ENCODE measurements at regions not wholly inside any gene's neighbourhood (a gene's known extent, or its start where the extent isn't known, plus 50 kb on each side); places are given as distances from the start of the nearest gene placed in this dataset.

GRCh38 chrX:122622795-122623194, 561.3 kb upstream of the GRIA3 start:
- Histone ChIP-seq H3K36me3 (ENCODE audit: control insufficient read depth, low read length) (no peaks in the 10 kb centered on the region), H3K27ac (ENCODE audit: low read depth, low read length) (no peak overlapping the region), H3F3A (ENCODE audit: control insufficient read depth, insufficient read depth) (no peaks in the 10 kb centered on the region), H3K4me1 (ENCODE audit: control insufficient read depth, low read length) (no peaks in the 10 kb centered on the region), H3K4me2 (ENCODE audit: low read length) (no peak overlapping the region), H3K9me3 (ENCODE audit: control insufficient read depth, insufficient read depth, low read length) (no peaks in the 10 kb centered on the region), H4K20me1 (ENCODE audit: control insufficient read depth, insufficient read depth, low read depth, low read length) (no peaks in the 10 kb centered on the region), H3K9me2 (replicated peaks; ENCODE audit: control insufficient read depth, low read length) (no peaks in the 10 kb centered on the region), H3K79me2 (ENCODE audit: control insufficient read depth, low read length) (no peaks in the 10 kb centered on the region), H3K4me3 (ENCODE audit: low read length) (no peak overlapping the region), H3K27me3 (ENCODE audit: control insufficient read depth, low read length) (no peaks in the 10 kb centered on the region)
- TF ChIP-seq EZH2phosphoT487 (IDR thresholded peaks at IDR 0.05; ENCODE audit: borderline replicate concordance, low read length) (no peak), CTCF (IDR thresholded peaks at IDR 0.05; ENCODE audit: low read depth, low read length, poor library complexity, severe bottlenecking) (no peak)

- no peaks in the 10 kb centered on the region for H4K20me1 ChIP-seq (ENCODE audit: control insufficient read depth, insufficient read depth, low read depth, low read length)
- H3K27me3 ChIP-seq (ENCODE audit: control insufficient read depth, low read length): no peaks in the 10 kb centered on the region
- no peak overlapping the region for H3K4me3 ChIP-seq (ENCODE audit: low read length)
- H3K9me2 ChIP-seq (replicated peaks; ENCODE audit: control insufficient read depth, low read length): no peaks in the 10 kb centered on the region
- no peak overlapping the region for H3K27ac ChIP-seq (ENCODE audit: low read depth, low read length)
- H3K79me2 ChIP-seq (ENCODE audit: control insufficient read depth, low read length): no peaks in the 10 kb centered on the region
- no peak overlapping the region for H3K4me2 ChIP-seq (ENCODE audit: low read length)
- no peaks in the 10 kb centered on the region for H3K4me1 ChIP-seq (ENCODE audit: control insufficient read depth, low read length)
- no peak for TF ChIP-seq EZH2phosphoT487 (IDR thresholded peaks at IDR 0.05; ENCODE audit: borderline replicate concordance, low read length)
- TF ChIP-seq CTCF (IDR thresholded peaks at IDR 0.05; ENCODE audit: low read depth, low read length, poor library complexity, severe bottlenecking): no peak
- no peaks in the 10 kb centered on the region for H3K36me3 ChIP-seq (ENCODE audit: control insufficient read depth, low read length)
- H3F3A ChIP-seq (ENCODE audit: control insufficient read depth, insufficient read depth): no peaks in the 10 kb centered on the region
- H3K9me3 ChIP-seq (ENCODE audit: control insufficient read depth, insufficient read depth, low read length): no peaks in the 10 kb centered on the region
Observed at GRCh38 chrX:122625239-122625638, 558.8 kb upstream of the GRIA3 start.

- no peaks in the 10 kb centered on the region for H3K27me3 ChIP-seq (ENCODE audit: control insufficient read depth, low read length)
- no peaks in the 10 kb centered on the region for H3K9me2 ChIP-seq (replicated peaks; ENCODE audit: control insufficient read depth, low read length)
- no peak for TF ChIP-seq CTCF (IDR thresholded peaks at IDR 0.05; ENCODE audit: low read depth, low read length, poor library complexity, severe bottlenecking)
- no peak for TF ChIP-seq EZH2phosphoT487 (IDR thresholded peaks at IDR 0.05; ENCODE audit: borderline replicate concordance, low read length)
- no peak overlapping the region for H3K4me3 ChIP-seq (ENCODE audit: low read length)
- H3K4me2 ChIP-seq (ENCODE audit: low read length): no peak overlapping the region
- no peaks in the 10 kb centered on the region for H3K79me2 ChIP-seq (ENCODE audit: control insufficient read depth, low read length)
- H3K27ac ChIP-seq (ENCODE audit: low read depth, low read length): no peak overlapping the region
- no peaks in the 10 kb centered on the region for H3F3A ChIP-seq (ENCODE audit: control insufficient read depth, insufficient read depth)
- H3K4me1 ChIP-seq (ENCODE audit: control insufficient read depth, low read length): no peaks in the 10 kb centered on the region
- H4K20me1 ChIP-seq (ENCODE audit: control insufficient read depth, insufficient read depth, low read depth, low read length): no peaks in the 10 kb centered on the region
- no peaks in the 10 kb centered on the region for H3K9me3 ChIP-seq (ENCODE audit: control insufficient read depth, insufficient read depth, low read length)
- H3K36me3 ChIP-seq (ENCODE audit: control insufficient read depth, low read length): no peaks in the 10 kb centered on the region
Observed at GRCh38 chrX:122625821-122626220, 558.3 kb upstream of the GRIA3 start.

- Histone ChIP-seq H3K79me2 (ENCODE audit: control insufficient read depth, low read length) (no peaks in the 10 kb centered on the region), H3K27ac (ENCODE audit: low read depth, low read length) (no peak overlapping the region), H3F3A (ENCODE audit: control insufficient read depth, insufficient read depth) (no peaks in the 10 kb centered on the region), H4K20me1 (ENCODE audit: control insufficient read depth, insufficient read depth, low read depth, low read length) (no peaks in the 10 kb centered on the region), H3K27me3 (ENCODE audit: control insufficient read depth, low read length) (no peaks in the 10 kb centered on the region), H3K4me2 (ENCODE audit: low read length) (no peak overlapping the region), H3K9me2 (replicated peaks; ENCODE audit: control insufficient read depth, low read length) (no peaks in the 10 kb centered on the region), H3K9me3 (ENCODE audit: control insufficient read depth, insufficient read depth, low read length) (no peaks in the 10 kb centered on the region), H3K36me3 (ENCODE audit: control insufficient read depth, low read length) (no peaks in the 10 kb centered on the region), H3K4me1 (ENCODE audit: control insufficient read depth, low read length) (no peaks in the 10 kb centered on the region), H3K4me3 (ENCODE audit: low read length) (no peak overlapping the region)
- TF ChIP-seq CTCF (IDR thresholded peaks at IDR 0.05; ENCODE audit: low read depth, low read length, poor library complexity, severe bottlenecking) (no peak), EZH2phosphoT487 (IDR thresholded peaks at IDR 0.05; ENCODE audit: borderline replicate concordance, low read length) (no peak)
Observed at GRCh38 chrX:122626871-122627270, 557.2 kb upstream of the GRIA3 start.
